Effector CD4-positive, alpha-beta T cell (primary cell): ENCODE measurements at regions not wholly inside any gene's neighbourhood (a gene's known extent, or its start where the extent isn't known, plus 50 kb on each side); places are given as distances from the start of the nearest gene placed in this dataset.
"Not testable (repeated sequence)": the region's sequence is repeated elsewhere in the genome, so short reads cannot be mapped to it uniquely, and the experiment has no call there.

Experiments
- DNase-seq: peaks from one replicate; pipeline ENCODE4 v3.0.0-alpha.2; 2020

- DNase-seq = no peak
These were observed 324.6 kb upstream of the RND3 start for GRCh38 chr2:150812066-150812465.

- no peak for DNase-seq
These were observed 323.9 kb upstream of the RND3 start for GRCh38 chr2:150811259-150811855.

GRCh38 chr2:150809103-150809502 lies 321.6 kb upstream of the RND3 start:
- no peak for DNase-seq

- DNase-seq = no peak
These were observed 318.9 kb upstream of the RND3 start for GRCh38 chr2:150806336-150806735.

GRCh38 chr2:150803689-150804398 lies 316.4 kb upstream of the RND3 start:
- no peak for DNase-seq

GRCh38 chr2:150802635-150803034 lies 315.2 kb upstream of the RND3 start:
- DNase-seq = no peak

GRCh38 chr2:150796236-150796635 lies 308.8 kb upstream of the RND3 start:
- not testable (repeated sequence) for DNase-seq

GRCh38 chr2:150792780-150793300 lies 305.4 kb upstream of the RND3 start:
- DNase-seq = no peak

GRCh38 chr2:150791567-150791966 lies 304.1 kb upstream of the RND3 start:
- no peak for DNase-seq

- no peak for DNase-seq
These were observed 302.0 kb upstream of the RND3 start for GRCh38 chr2:150789376-150789905.

GRCh38 chr2:150788426-150789140 lies 301.1 kb upstream of the RND3 start:
- DNase-seq = no peak

- DNase-seq = no peak
These were observed 300.1 kb upstream of the RND3 start for GRCh38 chr2:150787353-150788093.

- no peak for DNase-seq
These were observed 296.9 kb upstream of the RND3 start for GRCh38 chr2:150784389-150784788.

GRCh38 chr2:150783896-150784295 lies 296.4 kb upstream of the RND3 start:
- DNase-seq = no peak

GRCh38 chr2:150783015-150783414 lies 295.5 kb upstream of the RND3 start:
- no peak for DNase-seq

- DNase-seq = no peak
These were observed 295.1 kb upstream of the RND3 start for GRCh38 chr2:150782613-150783012.

- no peak for DNase-seq
These were observed 293.7 kb upstream of the RND3 start for GRCh38 chr2:150781142-150781541.

GRCh38 chr2:150778828-150779227 lies 291.4 kb upstream of the RND3 start:
- no peak for DNase-seq

GRCh38 chr2:150769421-150769820 lies 282.0 kb upstream of the RND3 start:
- no peak for DNase-seq

- DNase-seq = no peak
These were observed 280.7 kb upstream of the RND3 start for GRCh38 chr2:150767991-150768746.

GRCh38 chr2:150762571-150762970 lies 275.1 kb upstream of the RND3 start:
- DNase-seq = no peak

- no peak for DNase-seq
These were observed 272.1 kb upstream of the RND3 start for GRCh38 chr2:150759531-150759930.
